HG03520 (cell line): ENCODE measurements at regions not wholly inside any gene's neighbourhood (a gene's known extent, or its start where the extent isn't known, plus 50 kb on each side); places are given as distances from the start of the nearest gene placed in this dataset.

Source experiments
- ATAC-seq: cut with Tn5 transposase; IDR thresholded peaks from one replicate; pipeline ENCODE4 v1.9.1; 2021; ENCODE audit warnings: mild to moderate bottlenecking, moderate library complexity; ENCODE audit not compliant: unreplicated experiment

DNA sequence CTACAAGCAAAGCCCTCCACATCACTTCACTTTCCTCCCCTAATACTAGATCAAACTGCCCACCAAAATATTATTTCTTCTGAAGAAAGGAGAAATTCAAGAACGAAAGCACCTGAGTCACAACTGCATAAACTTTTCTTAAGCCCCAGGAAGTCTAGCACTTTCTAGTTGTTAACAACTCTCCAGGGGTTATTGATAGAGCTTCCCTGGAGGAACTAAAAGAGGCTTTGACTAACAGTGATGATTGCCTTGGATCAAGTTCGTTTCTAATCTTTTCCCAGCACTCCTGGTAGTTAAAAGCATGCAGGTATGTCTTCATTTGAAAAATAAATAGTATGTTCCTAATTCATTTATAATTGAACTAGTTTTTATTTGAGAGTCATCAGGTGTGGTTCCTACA, 917.0 kb downstream of the TUSC7 start:
- no peak for ATAC-seq

DNA sequence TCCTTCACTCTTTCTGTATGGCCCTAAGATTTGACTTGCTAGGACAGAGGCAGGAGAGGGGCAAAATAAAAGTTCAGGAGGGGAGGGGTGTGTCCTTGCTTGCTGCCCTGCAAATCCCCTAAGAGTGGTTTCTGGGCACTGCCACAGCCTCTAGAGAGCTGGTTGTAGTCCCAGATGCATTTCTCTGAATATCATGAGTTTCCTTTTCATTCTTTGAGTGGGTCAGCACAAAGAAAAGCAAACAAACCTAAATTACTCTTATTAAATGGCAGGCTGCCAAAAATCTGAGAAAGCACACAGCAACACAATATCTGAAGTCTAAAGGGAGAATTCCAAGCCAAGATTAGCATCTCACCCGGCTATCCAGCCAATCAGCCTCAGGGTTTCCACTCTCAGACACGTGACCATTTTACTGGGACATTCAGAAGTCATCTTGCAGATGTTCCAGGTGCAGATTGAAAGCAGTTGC, 919.3 kb downstream of the TUSC7 start:
- no peak for ATAC-seq

- no peak for ATAC-seq
These were observed 919.9 kb downstream of the TUSC7 start for GRCh38 chr3:117629505-117629904.

- peak; percentile 73 for ATAC-seq
These were observed 920.9 kb downstream of the TUSC7 start for GRCh38 chr3:117630469-117630868.

- no peak for ATAC-seq
These were observed 921.3 kb downstream of the TUSC7 start for GRCh38 chr3:117630885-117631284.

- no peak for ATAC-seq
These were observed 922.2 kb downstream of the TUSC7 start for GRCh38 chr3:117631781-117632180.

- ATAC-seq = no peak
These were observed 922.6 kb downstream of the TUSC7 start for GRCh38 chr3:117632191-117632590.

GRCh38 chr3:117633207-117633606, 923.6 kb downstream of the TUSC7 start:
- ATAC-seq = no peak

- ATAC-seq = no peak
These were observed 928.1 kb downstream of the TUSC7 start for GRCh38 chr3:117637666-117638065.

GRCh38 chr3:117644203-117644602, 934.6 kb downstream of the TUSC7 start:
- no peak for ATAC-seq

GRCh38 chr3:117645561-117646242, 936.1 kb downstream of the TUSC7 start:
- ATAC-seq = peak; percentile 90

- ATAC-seq = no peak
These were observed 937.9 kb downstream of the TUSC7 start for GRCh38 chr3:117647435-117647834.

GRCh38 chr3:117651246-117651645, 941.7 kb downstream of the TUSC7 start:
- ATAC-seq = no peak

- no peak for ATAC-seq
These were observed 946.8 kb downstream of the TUSC7 start for GRCh38 chr3:117656391-117656790.

GRCh38 chr3:117657278-117657677, 947.7 kb downstream of the TUSC7 start:
- ATAC-seq = no peak

GRCh38 chr3:117660941-117661817, 951.6 kb downstream of the TUSC7 start:
- no peak for ATAC-seq

GRCh38 chr3:117661818-117662095, 952.2 kb downstream of the TUSC7 start:
- ATAC-seq = no peak

DNA sequence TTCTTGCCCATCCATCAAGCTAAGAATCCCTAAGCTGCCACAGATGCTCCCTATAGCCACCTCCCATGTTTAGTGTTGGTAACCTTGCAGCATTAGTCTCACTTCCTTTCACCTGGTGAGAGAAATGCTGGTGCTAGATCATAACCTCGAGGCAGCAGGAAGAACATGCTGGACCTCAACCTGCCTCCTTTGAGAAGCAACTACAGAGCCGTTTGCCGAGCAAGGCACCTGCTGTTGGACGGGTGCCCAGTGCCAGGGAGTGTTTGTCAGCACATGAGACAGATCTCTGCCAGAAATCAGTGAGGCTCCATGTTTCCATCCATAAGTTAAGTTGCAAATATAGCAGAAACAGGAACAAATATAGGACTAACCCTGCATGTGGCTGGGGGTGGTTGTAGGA, 955.7 kb downstream of the TUSC7 start:
- ATAC-seq = no peak

DNA sequence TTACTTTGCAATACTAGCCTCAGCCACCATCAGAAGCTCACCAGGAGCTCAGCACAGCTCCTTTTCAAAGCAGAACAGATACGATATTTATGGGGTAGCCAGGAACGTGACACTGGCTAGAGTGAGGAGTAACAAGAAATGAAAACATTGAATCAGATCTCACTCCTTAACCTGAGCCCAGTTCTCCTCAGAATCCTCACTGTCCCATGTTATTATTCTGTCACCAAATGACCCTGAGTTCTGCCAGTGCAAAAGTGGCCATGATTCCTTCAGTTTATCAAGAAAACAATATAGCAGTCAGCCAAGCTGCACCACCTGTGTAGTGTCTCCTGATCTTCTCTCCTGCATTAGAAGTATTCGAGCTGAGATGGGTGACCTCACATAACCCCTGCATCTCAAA, 956.7 kb downstream of the TUSC7 start:
- ATAC-seq = no peak

DNA sequence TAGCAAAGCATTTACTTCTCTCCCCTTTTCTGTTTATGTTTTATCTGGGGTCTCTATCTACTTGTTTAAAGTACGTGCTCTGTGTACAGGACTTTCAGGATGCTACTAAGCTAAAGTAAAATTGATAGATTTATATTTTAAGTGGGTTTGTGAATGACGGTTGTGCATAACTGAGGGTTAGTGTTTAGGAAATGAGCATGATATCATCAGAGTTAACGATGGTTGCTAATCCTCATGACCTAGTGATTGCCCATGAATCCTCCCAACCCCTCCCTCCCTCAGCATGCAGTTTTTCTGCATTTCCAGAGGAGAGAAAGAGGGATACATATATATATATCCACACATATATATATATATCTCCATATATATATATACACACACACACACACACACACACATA, 957.2 kb downstream of the TUSC7 start:
- ATAC-seq = no peak

- no peak for ATAC-seq
These were observed 960.2 kb downstream of the TUSC7 start for GRCh38 chr3:117669774-117670173.

GRCh38 chr3:117671722-117672318, 962.2 kb downstream of the TUSC7 start:
- ATAC-seq = no peak
